Globus pallidus (tissue), 1 donor: ENCODE measurements at regions not wholly inside any gene's neighbourhood (a gene's known extent, or its start where the extent isn't known, plus 50 kb on each side); places are given as distances from the start of the nearest gene placed in this dataset.
"Not testable (repeated sequence)": the region's sequence is repeated elsewhere in the genome, so short reads cannot be mapped to it uniquely, and the experiment has no call there.

Experiments
- DNase-seq: peaks from one replicate; pipeline ENCODE4 v3.0.0-alpha.2; 2015; ENCODE audit warnings: low spot score

GRCh38 chr3:177676148-177676547 is 478.9 kb upstream of the TBL1XR1 start:
- DNase-seq: no peak

GRCh38 chr3:177676947-177677587 is 479.8 kb upstream of the TBL1XR1 start:
- no peak for DNase-seq

GRCh38 chr3:177679568-177680471 is 482.5 kb upstream of the TBL1XR1 start:
- DNase-seq: no peak

GRCh38 chr3:177680472-177680821 is 483.2 kb upstream of the TBL1XR1 start:
- DNase-seq: no peak

GRCh38 chr3:177681156-177681555 is 483.9 kb upstream of the TBL1XR1 start:
- DNase-seq: no peak

- DNase-seq: no peak
Observed at GRCh38 chr3:177681852-177682251, 484.6 kb upstream of the TBL1XR1 start.

- DNase-seq: no peak
Observed at GRCh38 chr3:177683586-177683985, 486.3 kb upstream of the TBL1XR1 start.

- DNase-seq: no peak
Observed at GRCh38 chr3:177686671-177687070, 489.4 kb upstream of the TBL1XR1 start.

GRCh38 chr3:177687291-177687690 is 490.0 kb upstream of the TBL1XR1 start:
- no peak for DNase-seq

- no peak for DNase-seq
Observed at GRCh38 chr3:177688152-177688551, 490.9 kb upstream of the TBL1XR1 start.

GRCh38 chr3:177689077-177689476 is 491.8 kb upstream of the TBL1XR1 start:
- no peak for DNase-seq

- DNase-seq: no peak
Observed at GRCh38 chr3:177689869-177690268, 492.6 kb upstream of the TBL1XR1 start.

GRCh38 chr3:177690306-177690705 is 493.0 kb upstream of the TBL1XR1 start:
- no peak for DNase-seq

- DNase-seq: no peak
Observed at GRCh38 chr3:177692304-177692975, 495.2 kb upstream of the TBL1XR1 start.

- DNase-seq: peak; percentile 54
Observed at GRCh38 chr3:177693616-177694264, 496.5 kb upstream of the TBL1XR1 start.

- no peak for DNase-seq
Observed at GRCh38 chr3:177694316-177694715, 497.0 kb upstream of the TBL1XR1 start.

- DNase-seq: no peak
Observed at GRCh38 chr3:177694951-177695350, 497.7 kb upstream of the TBL1XR1 start.

- DNase-seq: no peak
Observed at GRCh38 chr3:177700117-177700516, 502.8 kb upstream of the TBL1XR1 start.

GRCh38 chr3:177703788-177704187 is 506.5 kb upstream of the TBL1XR1 start:
- DNase-seq: no peak

- peak; percentile 53 for DNase-seq
Observed at GRCh38 chr3:177705976-177706823, 508.9 kb upstream of the TBL1XR1 start.

GRCh38 chr3:177709470-177709869 is 512.2 kb upstream of the TBL1XR1 start:
- DNase-seq: not testable (repeated sequence)
